GM13977 (cell line): ENCODE measurements at regions not wholly inside any gene's neighbourhood (a gene's known extent, or its start where the extent isn't known, plus 50 kb on each side); places are given as distances from the start of the nearest gene placed in this dataset.

Source experiments
- DNase-seq: peaks from one replicate; pipeline ENCODE4 v3.0.0; 2012; ENCODE audit warnings: low spot score
- CTCF ChIP-seq: IDR thresholded peaks from 2 replicates; pipeline ENCODE4 v1.5.1; 2012; ENCODE audit warnings: mild to moderate bottlenecking, control low read depth; ENCODE audit not compliant: insufficient read depth; ENCODE audit errors: extremely low read depth, missing control alignments
- in situ Hi-C: fragments of 300-500 bp; cut with MboI; formaldehyde crosslinking; loops from one replicate; pipeline ENCODE4 v1.12.0; 2022; ENCODE audit warnings: low sequenced_read_pairs, low pct_unique_long_range_greater_than_20kb, mixed read lengths, inconsistent platforms; ENCODE audit not compliant: unreplicated experiment

DNA sequence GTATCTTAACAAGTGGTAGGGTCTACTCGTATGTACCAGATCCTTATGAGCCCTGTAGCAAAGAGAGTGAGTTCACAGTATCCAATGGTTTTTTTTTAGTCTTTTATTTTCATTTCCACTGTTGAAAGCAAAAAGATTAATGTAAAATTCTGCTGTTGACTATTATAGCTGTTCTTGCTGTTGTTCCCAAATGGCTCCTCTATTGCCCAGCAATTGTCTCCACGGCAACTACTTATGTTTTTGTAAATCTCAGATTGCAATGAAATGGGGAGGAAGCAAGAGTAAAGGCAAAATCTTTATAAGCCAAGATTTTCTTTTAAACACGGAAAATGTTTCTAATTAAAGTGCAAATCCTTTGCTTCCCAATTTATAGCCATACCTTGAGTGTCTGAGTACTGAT, 406.1 kb downstream of the EPM2A start:
- TF ChIP-seq CTCF: no peak
- in situ Hi-C loops: no loop called here
- DNase-seq: no peak

GRCh38 chr6:145331066-145331465, 404.3 kb downstream of the EPM2A start:
- DNase-seq: no peak
- no peak for TF ChIP-seq CTCF
- in situ Hi-C loops: no loop called here

- no peak for DNase-seq
- TF ChIP-seq CTCF: no peak
- in situ Hi-C loops: no loop called here
Observed at GRCh38 chr6:145332011-145332410, 403.3 kb downstream of the EPM2A start.

- TF ChIP-seq CTCF: no peak
- in situ Hi-C loops: no loop called here
- no peak for DNase-seq
Observed at GRCh38 chr6:145336119-145336518, 399.2 kb downstream of the EPM2A start.

DNA sequence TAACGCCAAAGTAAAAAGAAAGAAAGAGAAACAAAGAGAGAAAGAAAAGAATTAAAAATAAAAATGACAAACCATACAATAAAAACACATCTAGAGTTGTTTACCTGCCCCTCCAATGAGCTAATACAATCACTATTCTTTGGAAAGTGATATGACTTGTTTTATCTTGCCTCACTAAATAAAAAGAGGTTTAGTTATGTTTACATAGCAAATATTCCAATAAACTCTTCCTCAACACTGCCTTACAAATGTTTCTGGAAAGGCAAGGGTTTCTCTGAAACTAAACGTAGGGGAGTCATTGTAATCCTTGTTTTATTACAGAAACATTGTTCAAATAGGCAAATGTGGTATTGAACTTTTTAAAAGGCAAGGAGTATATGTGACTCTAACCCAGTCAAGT, 396.2 kb downstream of the EPM2A start:
- in situ Hi-C loops: no loop called here
- no peak for TF ChIP-seq CTCF
- no peak for DNase-seq

DNA sequence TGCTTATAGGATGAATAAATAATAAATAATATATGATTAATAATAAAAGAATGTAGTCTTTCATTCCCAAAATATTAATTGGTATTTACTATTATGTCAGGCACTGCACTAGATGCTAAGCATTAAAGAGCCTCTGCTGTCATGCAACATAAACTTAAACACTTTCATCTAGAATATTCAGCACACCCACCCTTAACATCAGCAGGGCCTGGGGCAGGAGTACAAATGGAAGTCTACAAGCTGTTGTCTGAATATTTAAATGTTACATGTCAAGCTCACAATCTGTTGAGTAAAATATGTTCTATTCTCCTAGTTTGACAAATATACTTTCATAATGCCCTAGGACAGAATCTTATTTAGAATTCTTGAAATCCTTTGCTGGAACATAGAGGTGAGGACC, 395.1 kb downstream of the EPM2A start:
- no peak for TF ChIP-seq CTCF
- in situ Hi-C loops: no loop called here
- no peak for DNase-seq

DNA sequence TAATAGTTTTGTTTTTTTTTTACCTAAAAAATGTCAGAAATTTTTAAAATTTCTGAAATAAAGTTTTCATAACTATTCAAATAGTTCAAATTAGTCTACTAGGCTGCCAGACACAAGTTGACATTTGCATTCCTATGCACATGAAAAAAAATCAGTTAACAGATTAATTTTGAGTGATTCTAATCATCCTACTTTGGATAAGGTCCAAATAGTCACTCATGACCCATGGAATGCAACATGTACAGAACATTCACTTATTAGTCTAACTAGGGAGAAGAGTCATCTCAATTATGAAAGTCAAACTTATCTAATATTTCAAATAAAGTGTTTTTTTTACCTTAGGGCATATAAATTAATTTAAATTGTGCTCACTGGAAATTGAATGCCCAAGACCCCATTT, 390.2 kb downstream of the EPM2A start:
- in situ Hi-C loops: no loop called here
- DNase-seq: no peak
- TF ChIP-seq CTCF: no peak
